22Rv1 (cell line): ENCODE measurements at regions not wholly inside any gene's neighbourhood (a gene's known extent, or its start where the extent isn't known, plus 50 kb on each side); places are given as distances from the start of the nearest gene placed in this dataset.

Experiments used
- H3K27ac ChIP-seq: fragments of 450-650 bp; 2 replicates; pipeline ENCODE4 v1.5.1; 2017
- CTCF ChIP-seq: fragments of 450-650 bp; IDR thresholded peaks from 2 replicates; pipeline ENCODE4 v1.5.1; 2017; ENCODE audit warnings: mild to moderate bottlenecking
- ZFX ChIP-seq: fragments of 450-650 bp; IDR thresholded peaks from 2 replicates; pipeline ENCODE4 v1.6.1; 2017; ENCODE audit warnings: antibody characterized with exemption, borderline replicate concordance

- H3K27ac ChIP-seq: no peak overlapping the region
- no peak for TF ChIP-seq CTCF
- TF ChIP-seq ZFX: no peak
Observed at GRCh38 chr20:24734139-24734538, 214.9 kb upstream of the CST7 start.

DNA sequence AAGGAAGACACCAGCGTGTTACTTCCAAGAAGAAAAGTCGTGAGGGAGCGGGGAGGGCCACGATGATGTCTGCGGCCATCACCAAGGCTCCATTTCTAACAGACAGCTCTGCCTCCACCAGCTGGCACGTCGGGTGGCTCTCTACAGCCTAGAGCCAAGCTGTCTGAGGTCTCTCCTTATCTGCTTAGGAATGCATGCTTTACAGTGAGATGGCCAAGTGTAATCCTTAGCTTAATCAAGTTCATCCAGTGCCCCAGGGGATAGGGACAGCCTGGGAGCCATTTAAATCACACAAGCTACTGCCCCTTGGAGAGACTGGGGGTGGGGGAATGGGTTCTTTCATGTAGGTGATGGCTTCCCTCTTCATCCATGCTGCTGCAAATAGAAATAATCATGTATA is 213.8 kb upstream of the CST7 start:
- no peak overlapping the region for H3K27ac ChIP-seq
- TF ChIP-seq CTCF: no peak
- TF ChIP-seq ZFX: no peak

DNA sequence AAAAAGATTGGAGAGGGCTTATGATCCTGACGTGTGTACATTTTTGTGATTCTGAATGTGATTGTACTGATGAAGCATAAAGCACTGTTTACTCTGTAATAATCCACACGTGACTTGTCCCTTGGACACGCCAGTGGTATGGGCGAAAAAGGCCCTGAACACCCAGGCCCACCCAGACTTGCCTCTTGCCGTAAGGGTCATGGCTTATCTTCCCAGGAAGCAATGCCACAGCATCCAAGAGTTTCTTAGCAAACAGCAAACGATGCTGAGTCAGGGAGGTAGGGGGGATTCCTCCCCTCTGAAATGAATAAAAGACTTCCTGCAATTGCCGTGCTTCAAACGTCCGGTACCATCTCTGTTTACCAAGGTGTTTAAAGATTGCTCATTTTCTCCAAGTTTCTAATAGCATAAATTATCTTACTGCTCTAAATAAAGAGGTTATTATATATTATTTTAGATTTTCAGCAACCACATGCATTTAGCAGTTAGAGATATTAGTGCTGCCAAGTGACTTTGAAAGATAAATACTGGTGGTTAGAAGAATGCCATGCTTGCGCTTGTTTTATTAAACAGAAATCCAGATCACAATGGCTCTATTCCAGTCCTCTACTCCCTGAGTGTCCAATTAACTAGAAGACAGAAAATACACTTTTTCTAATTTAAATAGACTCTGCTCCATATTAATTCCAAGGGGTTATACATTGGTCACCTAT is 212.8 kb upstream of the CST7 start:
- no peak for TF ChIP-seq ZFX
- TF ChIP-seq CTCF: no peak
- no peak overlapping the region for H3K27ac ChIP-seq

GRCh38 chr20:24736844-24737211 is 212.2 kb upstream of the CST7 start:
- no peak for TF ChIP-seq CTCF
- no peak for TF ChIP-seq ZFX
- H3K27ac ChIP-seq: no peak overlapping the region

DNA sequence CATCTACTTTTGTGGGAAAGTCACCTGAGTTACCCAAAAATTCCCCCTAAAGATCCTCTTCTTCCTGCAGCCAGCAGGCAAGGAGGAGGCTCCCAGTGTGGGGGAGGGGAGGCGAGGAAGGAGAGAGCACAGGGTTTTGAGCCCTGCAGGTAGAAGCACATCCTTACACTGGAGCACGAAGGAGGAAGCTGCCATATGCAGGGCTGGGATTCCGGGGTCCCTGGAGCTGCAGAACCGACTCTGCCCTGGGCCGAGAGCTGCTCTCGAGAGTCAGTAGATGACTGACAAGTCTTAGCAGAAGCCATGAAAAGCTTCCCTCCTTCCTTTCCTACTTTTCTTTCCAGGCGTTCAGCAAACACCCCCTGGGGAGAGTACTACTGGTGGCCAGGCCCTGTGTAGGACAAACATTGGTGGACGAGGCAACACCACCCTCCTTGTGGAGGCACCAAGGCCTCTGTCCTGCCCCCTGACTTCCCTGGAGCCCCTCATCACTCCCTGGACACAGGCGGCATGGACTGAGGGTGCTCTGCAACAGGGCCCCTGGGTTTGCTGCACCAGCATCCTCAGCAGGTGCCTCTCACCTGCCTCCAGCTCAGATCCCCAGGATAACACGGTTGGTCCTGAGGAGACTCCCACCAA is 211.7 kb upstream of the CST7 start:
- TF ChIP-seq CTCF (no peak), ZFX (no peak)
- H3K27ac ChIP-seq: no peak overlapping the region

DNA sequence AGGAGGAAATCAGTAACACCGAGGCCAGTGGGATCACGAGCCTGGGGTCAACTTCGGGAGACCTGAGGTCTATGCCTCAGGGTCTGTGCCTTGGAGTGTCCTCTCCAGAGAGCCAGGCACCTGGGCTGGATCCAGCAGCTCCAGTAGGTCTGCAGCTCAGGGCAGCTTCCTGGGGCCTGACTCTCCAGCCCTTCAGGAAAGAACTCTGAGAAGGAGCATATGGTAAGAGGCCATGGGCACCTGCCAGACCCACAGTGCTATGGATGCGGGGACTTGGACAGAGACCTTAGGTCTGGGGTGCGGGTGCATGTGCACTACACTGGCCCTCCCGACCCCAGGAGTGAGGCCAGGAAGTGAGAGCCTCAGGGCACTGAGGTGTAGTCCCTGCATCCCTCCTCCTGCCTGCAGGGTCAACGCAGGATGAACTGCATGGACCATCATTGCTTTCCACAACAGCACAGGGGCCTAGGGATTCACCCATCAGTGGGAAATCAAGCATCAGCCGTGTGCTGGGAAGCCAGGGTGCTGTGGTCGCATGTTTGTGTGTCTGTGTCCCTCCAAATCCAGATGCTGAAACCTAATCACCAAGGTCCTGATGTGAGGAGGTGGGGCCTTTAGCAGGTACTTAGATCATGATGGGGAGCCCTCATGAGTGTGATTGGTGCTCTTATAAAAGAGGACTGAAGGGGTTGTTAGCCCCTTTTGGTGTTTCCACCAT is 210.9 kb upstream of the CST7 start:
- TF ChIP-seq CTCF (no peak), ZFX (no peak)
- H3K27ac ChIP-seq: no peak overlapping the region
